ENCODE measurements at regions not wholly inside any gene's neighbourhood (a gene's known extent, or its start where the extent isn't known, plus 50 kb on each side); places are given as distances from the start of the nearest gene placed in this dataset.

DNA sequence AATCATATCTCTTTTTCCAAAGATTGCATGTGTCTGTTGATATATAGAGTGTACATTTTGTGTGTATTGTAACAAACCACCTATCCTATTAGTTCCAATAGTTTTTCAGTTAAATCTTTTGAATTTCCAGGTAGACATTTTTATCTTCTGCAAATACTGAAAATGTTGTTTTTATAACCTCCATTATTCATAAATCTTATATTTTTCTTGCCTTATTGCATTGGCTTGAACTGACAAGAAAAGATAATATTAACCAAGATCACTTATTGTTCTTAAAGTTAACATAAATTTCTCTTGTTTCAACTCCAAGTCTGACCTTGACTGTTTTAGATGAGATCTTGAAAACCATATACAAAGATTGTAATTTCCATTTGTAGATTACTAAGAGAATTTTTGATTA is 251.6 kb downstream of the IRX2 start:
- TF ChIP-seq CEBPB (IDR thresholded peaks at IDR 0.05; ENCODE audit: low read depth) (no peak), YY1 (IDR thresholded peaks at IDR 0.05; ENCODE audit: extremely low read depth, insufficient replicate concordance, low read depth, low read length) (no peak), CBX3 (IDR thresholded peaks at IDR 0.05; ENCODE audit: low read depth) (no peak), ZNF274 (IDR thresholded peaks at IDR 0.05; ENCODE audit: low read depth, low read length) (no peak), EZH2phosphoT487 (IDR thresholded peaks at IDR 0.05; ENCODE audit: borderline replicate concordance) (no peak), EZH2 (IDR thresholded peaks at IDR 0.05) (no peak)
- TF ChIP-seq, protein P1, sequence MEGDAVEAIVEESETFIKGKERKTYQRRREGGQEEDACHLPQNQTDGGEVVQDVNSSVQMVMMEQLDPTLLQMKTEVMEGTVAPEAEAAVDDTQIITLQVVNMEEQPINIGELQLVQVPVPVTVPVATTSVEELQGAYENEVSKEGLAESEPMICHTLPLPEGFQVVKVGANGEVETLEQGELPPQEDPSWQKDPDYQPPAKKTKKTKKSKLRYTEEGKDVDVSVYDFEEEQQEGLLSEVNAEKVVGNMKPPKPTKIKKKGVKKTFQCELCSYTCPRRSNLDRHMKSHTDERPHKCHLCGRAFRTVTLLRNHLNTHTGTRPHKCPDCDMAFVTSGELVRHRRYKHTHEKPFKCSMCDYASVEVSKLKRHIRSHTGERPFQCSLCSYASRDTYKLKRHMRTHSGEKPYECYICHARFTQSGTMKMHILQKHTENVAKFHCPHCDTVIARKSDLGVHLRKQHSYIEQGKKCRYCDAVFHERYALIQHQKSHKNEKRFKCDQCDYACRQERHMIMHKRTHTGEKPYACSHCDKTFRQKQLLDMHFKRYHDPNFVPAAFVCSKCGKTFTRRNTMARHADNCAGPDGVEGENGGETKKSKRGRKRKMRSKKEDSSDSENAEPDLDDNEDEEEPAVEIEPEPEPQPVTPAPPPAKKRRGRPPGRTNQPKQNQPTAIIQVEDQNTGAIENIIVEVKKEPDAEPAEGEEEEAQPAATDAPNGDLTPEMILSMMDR (IDR thresholded peaks at IDR 0.05 in 2 of 3, conservative IDR thresholded peaks at IDR 0.05 in 1 of 3; ENCODE audit: borderline replicate concordance in 1 of 3, insufficient read depth in 1 of 3, low read depth in 2 of 3, low read length in 2 of 3) = no peak
- TF ChIP-seq, protein P2, sequence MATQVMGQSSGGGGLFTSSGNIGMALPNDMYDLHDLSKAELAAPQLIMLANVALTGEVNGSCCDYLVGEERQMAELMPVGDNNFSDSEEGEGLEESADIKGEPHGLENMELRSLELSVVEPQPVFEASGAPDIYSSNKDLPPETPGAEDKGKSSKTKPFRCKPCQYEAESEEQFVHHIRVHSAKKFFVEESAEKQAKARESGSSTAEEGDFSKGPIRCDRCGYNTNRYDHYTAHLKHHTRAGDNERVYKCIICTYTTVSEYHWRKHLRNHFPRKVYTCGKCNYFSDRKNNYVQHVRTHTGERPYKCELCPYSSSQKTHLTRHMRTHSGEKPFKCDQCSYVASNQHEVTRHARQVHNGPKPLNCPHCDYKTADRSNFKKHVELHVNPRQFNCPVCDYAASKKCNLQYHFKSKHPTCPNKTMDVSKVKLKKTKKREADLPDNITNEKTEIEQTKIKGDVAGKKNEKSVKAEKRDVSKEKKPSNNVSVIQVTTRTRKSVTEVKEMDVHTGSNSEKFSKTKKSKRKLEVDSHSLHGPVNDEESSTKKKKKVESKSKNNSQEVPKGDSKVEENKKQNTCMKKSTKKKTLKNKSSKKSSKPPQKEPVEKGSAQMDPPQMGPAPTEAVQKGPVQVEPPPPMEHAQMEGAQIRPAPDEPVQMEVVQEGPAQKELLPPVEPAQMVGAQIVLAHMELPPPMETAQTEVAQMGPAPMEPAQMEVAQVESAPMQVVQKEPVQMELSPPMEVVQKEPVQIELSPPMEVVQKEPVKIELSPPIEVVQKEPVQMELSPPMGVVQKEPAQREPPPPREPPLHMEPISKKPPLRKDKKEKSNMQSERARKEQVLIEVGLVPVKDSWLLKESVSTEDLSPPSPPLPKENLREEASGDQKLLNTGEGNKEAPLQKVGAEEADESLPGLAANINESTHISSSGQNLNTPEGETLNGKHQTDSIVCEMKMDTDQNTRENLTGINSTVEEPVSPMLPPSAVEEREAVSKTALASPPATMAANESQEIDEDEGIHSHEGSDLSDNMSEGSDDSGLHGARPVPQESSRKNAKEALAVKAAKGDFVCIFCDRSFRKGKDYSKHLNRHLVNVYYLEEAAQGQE (IDR thresholded peaks at IDR 0.05; ENCODE audit: low read depth) = no peak

Measured in HCT116 (cell line).